ENCODE measurements at regions not wholly inside any gene's neighbourhood (a gene's known extent, or its start where the extent isn't known, plus 50 kb on each side); places are given as distances from the start of the nearest gene placed in this dataset.

GRCh38 chr22:47433627-47434026, 671.2 kb downstream of the TBC1D22A start:
- H2AFZ ChIP-seq = no peak overlapping the region
- Mint-ChIP-seq H3K9me3 (peaks cover 93% of the 10 kb centered on the region), H3K4me1 (no peaks in the 10 kb centered on the region), H3K27ac (no peak overlapping the region), H3K36me3 (ENCODE audit: low read depth) (peaks cover 38% of the 10 kb centered on the region), H3K4me3 (no peak overlapping the region), H3K27me3 (ENCODE audit: insufficient read depth, low read depth, poor library complexity) (peaks cover 3% of the 10 kb centered on the region)
- H3K27me3 ChIP-seq (ENCODE audit: insufficient read depth) = no peaks in the 10 kb centered on the region
- no peaks in the 10 kb centered on the region for H4K20me1 ChIP-seq (replicated peaks; ENCODE audit: insufficient read depth)
- TF ChIP-seq NANOG (IDR thresholded peaks at IDR 0.05; ENCODE audit: borderline replicate concordance) (no peak), CREB1 (CRISPR knock-in tag; IDR thresholded peaks at IDR 0.05; ENCODE audit: low read depth) (no peak), ZNF331 (CRISPR knock-in tag; IDR thresholded peaks at IDR 0.05; ENCODE audit: low read depth) (no peak)
- H3K4me3 ChIP-seq = no peak overlapping the region
- no peaks in the 10 kb centered on the region for H3F3A ChIP-seq (replicated peaks; ENCODE audit: low read depth)
- no peak overlapping the region for H3K27ac ChIP-seq (ENCODE audit: low read depth)
- DNase-seq (ENCODE audit: low spot score) (no peak), ATAC-seq (no peak)
- H3K4me1 ChIP-seq (ENCODE audit: insufficient read depth) = no peaks in the 10 kb centered on the region
- H3K36me3 ChIP-seq (ENCODE audit: insufficient read depth) = peaks cover 7% of the 10 kb centered on the region
- H3K4me2 ChIP-seq = no peak overlapping the region
- no peaks in the 10 kb centered on the region for H3K79me2 ChIP-seq (replicated peaks; ENCODE audit: insufficient read depth)
- no peaks in the 10 kb centered on the region for H3K9me2 ChIP-seq (ENCODE audit: insufficient read depth)

- Mint-ChIP-seq H3K4me3 (no peak overlapping the region), H3K9me3 (peaks cover 93% of the 10 kb centered on the region), H3K36me3 (ENCODE audit: low read depth) (peaks cover 31% of the 10 kb centered on the region), H3K27ac (no peak overlapping the region), H3K4me1 (no peaks in the 10 kb centered on the region), H3K27me3 (ENCODE audit: insufficient read depth, low read depth, poor library complexity) (peaks cover 3% of the 10 kb centered on the region)
- Histone ChIP-seq H3K4me1 (ENCODE audit: insufficient read depth) (no peaks in the 10 kb centered on the region), H3K27ac (ENCODE audit: low read depth) (no peak overlapping the region), H4K20me1 (replicated peaks; ENCODE audit: insufficient read depth) (no peaks in the 10 kb centered on the region), H3K4me2 (no peak overlapping the region), H3K36me3 (ENCODE audit: insufficient read depth) (peaks cover 7% of the 10 kb centered on the region), H3K79me2 (replicated peaks; ENCODE audit: insufficient read depth) (no peaks in the 10 kb centered on the region), H3K27me3 (ENCODE audit: insufficient read depth) (no peaks in the 10 kb centered on the region), H2AFZ (no peak overlapping the region), H3K9me2 (ENCODE audit: insufficient read depth) (no peaks in the 10 kb centered on the region), H3K4me3 (no peak overlapping the region), H3F3A (replicated peaks; ENCODE audit: low read depth) (no peaks in the 10 kb centered on the region)
- ATAC-seq (no peak), DNase-seq (ENCODE audit: low spot score) (no peak)
- TF ChIP-seq CTCF (conservative IDR thresholded peaks at IDR 0.05; ENCODE audit: low read depth in 2 of 2) (no peak), JUNB (IDR thresholded peaks at IDR 0.05; ENCODE audit: unreplicated experiment) (no peak), EZH2 (IDR thresholded peaks at IDR 0.05; ENCODE audit: low read depth, unreplicated experiment) (no peak)
These were observed 670.2 kb downstream of the TBC1D22A start for GRCh38 chr22:47432683-47433082.

- H3K27me3 Mint-ChIP-seq (ENCODE audit: insufficient read depth, low read depth, poor library complexity) = no peaks in the 10 kb centered on the region
- ATAC-seq = no peak
- H3K4me1 Mint-ChIP-seq = no peaks in the 10 kb centered on the region
- Histone ChIP-seq H4K20me1 (replicated peaks; ENCODE audit: insufficient read depth) (no peaks in the 10 kb centered on the region), H3K4me3 (no peak overlapping the region), H2AFZ (no peak overlapping the region), H3K4me2 (no peak overlapping the region), H3F3A (replicated peaks; ENCODE audit: low read depth) (no peaks in the 10 kb centered on the region), H3K36me3 (ENCODE audit: insufficient read depth) (peaks cover 6% of the 10 kb centered on the region; the same call in 1 of the 2 replicates), H3K4me1 (ENCODE audit: insufficient read depth) (no peaks in the 10 kb centered on the region), H3K27me3 (ENCODE audit: insufficient read depth) (no peaks in the 10 kb centered on the region), H3K27ac (ENCODE audit: low read depth) (no peak overlapping the region), H3K79me2 (replicated peaks; ENCODE audit: insufficient read depth) (no peaks in the 10 kb centered on the region), H3K9me2 (ENCODE audit: insufficient read depth) (no peaks in the 10 kb centered on the region)
- peaks cover 99% of the 10 kb centered on the region for H3K9me3 Mint-ChIP-seq
- H3K27ac Mint-ChIP-seq = no peak overlapping the region
- peaks cover 51% of the 10 kb centered on the region for H3K36me3 Mint-ChIP-seq (ENCODE audit: low read depth)
- H3K4me3 Mint-ChIP-seq = no peak overlapping the region
- DNase-seq (ENCODE audit: low spot score) = no peak
- no peak for TF ChIP-seq ZNF114 (CRISPR knock-in tag; IDR thresholded peaks at IDR 0.05)
- TF ChIP-seq ZNF331 (CRISPR knock-in tag; IDR thresholded peaks at IDR 0.05; ENCODE audit: low read depth) = no peak
- TF ChIP-seq REST (IDR thresholded peaks at IDR 0.05; ENCODE audit: unreplicated experiment) = no peak
- TF ChIP-seq POLR2AphosphoS5 (IDR thresholded peaks at IDR 0.05; ENCODE audit: low read depth) = no peak
- no peak for TF ChIP-seq ETS1 (IDR thresholded peaks at IDR 0.05)
- no peak for TF ChIP-seq EZH2phosphoT487 (IDR thresholded peaks at IDR 0.05; ENCODE audit: unreplicated experiment)
- TF ChIP-seq CREB1 (CRISPR knock-in tag; IDR thresholded peaks at IDR 0.05; ENCODE audit: low read depth) = no peak
- no peak for TF ChIP-seq EZH2 (IDR thresholded peaks at IDR 0.05; ENCODE audit: low read depth, unreplicated experiment)
- no peak for TF ChIP-seq STAT1 (IDR thresholded peaks at IDR 0.05; ENCODE audit: unreplicated experiment)
- TF ChIP-seq NANOG (IDR thresholded peaks at IDR 0.05; ENCODE audit: borderline replicate concordance) = no peak
These were observed 661.7 kb downstream of the TBC1D22A start for GRCh38 chr22:47423861-47424820.

Measured in GM23338 (cell line).